Keratinocyte (primary cell): ENCODE measurements at regions not wholly inside any gene's neighbourhood (a gene's known extent, or its start where the extent isn't known, plus 50 kb on each side); places are given as distances from the start of the nearest gene placed in this dataset.

Experiments
- DNase-seq: peaks from one replicate; pipeline ENCODE4 v3.0.0-alpha.2; 2011; ENCODE audit warnings: low read depth, missing footprints, low spot score
- FAIRE-seq: peaks from 2 replicates; lab custom pipeline; 2011; peaks lifted over from hg19 to GRCh38; lab: Jason Lieb, UNC
- H2AFZ ChIP-seq: 2 replicates; pipeline ENCODE4 v1.6.0; 2012; ENCODE audit warnings: low read length, control low read depth, inconsistent platforms; ENCODE audit not compliant: control insufficient read depth
- H3K27ac ChIP-seq: 2 replicates; pipeline ENCODE4 v1.5.1; 2011; ENCODE audit warnings: low read length; ENCODE audit not compliant: control insufficient read depth, insufficient read depth
- H3K27me3 ChIP-seq: 3 replicates; pipeline ENCODE4 v1.6.0; 2011; ENCODE audit warnings: low read length; ENCODE audit not compliant: control insufficient read depth, insufficient read depth; ENCODE audit errors: extremely low read depth
- H3K36me3 ChIP-seq, 2 experiments: 2 replicates in 1 of 2; 3 replicates in 1 of 2; pipeline ENCODE4 v1.5.1; 2011; ENCODE audit warnings: low read length in 2 of 2, mild to moderate bottlenecking in 1 of 2; ENCODE audit not compliant: control insufficient read depth in 2 of 2, insufficient read depth in 2 of 2; ENCODE audit errors: extremely low read depth in 1 of 2
- H3K4me1 ChIP-seq: 3 replicates; pipeline ENCODE4 v1.5.1; 2011; ENCODE audit warnings: low read length; ENCODE audit not compliant: control insufficient read depth, insufficient read depth; ENCODE audit errors: extremely low read depth
- H3K4me2 ChIP-seq: 3 replicates; pipeline ENCODE4 v1.6.0; 2011; ENCODE audit warnings: low read depth, low read length; ENCODE audit not compliant: control insufficient read depth, insufficient read depth; ENCODE audit errors: extremely low read depth
- H3K4me3 ChIP-seq, 3 experiments: fragments of 200-600 bp in 1 of 3; sonication (generic) in 1 of 3; 2 replicates in 2 of 3; 3 replicates in 1 of 3; pipeline ENCODE4 v1.5.1; 2011 to 2016; ENCODE audit warnings: low read length in 3 of 3, mild to moderate bottlenecking in 3 of 3, control low read depth in 2 of 3, inconsistent platforms in 1 of 3, low read depth in 1 of 3, mixed read lengths in 1 of 3, mixed run types in 1 of 3, moderate library complexity in 1 of 3; ENCODE audit not compliant: control insufficient read depth in 2 of 3, insufficient read depth in 2 of 3; ENCODE audit errors: extremely low read depth in 1 of 3
- H3K79me2 ChIP-seq: 2 replicates; pipeline ENCODE4 v1.6.0; 2012; ENCODE audit warnings: low read length; ENCODE audit not compliant: control insufficient read depth, insufficient read depth
- H3K9ac ChIP-seq: 3 replicates; pipeline ENCODE4 v1.6.0; 2011; ENCODE audit warnings: low read length; ENCODE audit not compliant: control insufficient read depth, insufficient read depth; ENCODE audit errors: extremely low read depth
- H3K9me1 ChIP-seq: 3 replicates; pipeline ENCODE4 v1.6.0; 2011; ENCODE audit warnings: low read length; ENCODE audit not compliant: control insufficient read depth, insufficient read depth; ENCODE audit errors: extremely low read depth
- H3K9me3 ChIP-seq: 2 replicates; pipeline ENCODE4 v1.5.1; 2012; ENCODE audit warnings: low read depth, low read length; ENCODE audit not compliant: control insufficient read depth
- H4K20me1 ChIP-seq: 3 replicates; pipeline ENCODE4 v1.6.0; 2011; ENCODE audit warnings: low read length; ENCODE audit not compliant: control insufficient read depth, insufficient read depth; ENCODE audit errors: extremely low read depth
- EZH2 ChIP-seq: IDR thresholded peaks from one replicate; pipeline ENCODE4 v1.6.1; 2012; ENCODE audit warnings: inconsistent platforms, mild to moderate bottlenecking, low read length, moderate library complexity
- dilution Hi-C: fragments of 300-500 bp; cut with MboI; formaldehyde crosslinking; loops from one replicate; pipeline ENCODE4 v1.7.0; 2020; ENCODE audit warnings: low sequenced_read_pairs; ENCODE audit not compliant: extremely low pct_ligation_motif_present
- TF ChIP-seq, protein P1 (sequence below), 3 experiments: IDR thresholded peaks in 1 of 3; conservative IDR thresholded peaks in 1 of 3; optimal IDR thresholded peaks in 1 of 3; 2 replicates in 2 of 3; 3 replicates in 1 of 3; pipeline versions ENCODE3 to v1.5.1; 2011; ENCODE audit warnings: low read length in 3 of 3, mild to moderate bottlenecking in 3 of 3, moderate library complexity in 2 of 3, control low read depth in 1 of 3, inconsistent platforms in 1 of 3; ENCODE audit not compliant: insufficient read depth in 2 of 3; ENCODE audit errors: extremely low read depth in 1 of 3

DNA sequence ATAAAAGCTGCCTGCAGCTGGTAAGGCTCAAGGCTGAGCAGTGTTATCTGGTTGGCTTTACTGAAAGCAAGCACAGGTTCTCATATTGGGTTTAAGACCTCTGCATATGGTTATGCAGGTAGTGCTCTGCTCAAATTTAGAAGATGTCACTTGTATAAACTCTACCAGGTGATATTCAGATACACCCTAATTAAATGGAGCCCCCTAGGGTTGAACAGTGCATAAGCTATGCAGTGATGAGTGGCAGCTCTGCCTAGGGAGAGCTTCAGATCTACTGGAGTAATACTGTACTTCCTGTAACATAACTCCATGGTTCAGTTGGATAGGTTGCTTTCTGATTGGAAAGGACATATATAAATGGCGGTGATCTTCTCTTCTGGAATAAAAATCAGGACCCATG, 222.7 kb downstream of the CYRIA start:
- DNase-seq (no peak), FAIRE-seq (no peak)
- Histone ChIP-seq H4K20me1 (no peaks in the 10 kb centered on the region), H3K79me2 (no peaks in the 10 kb centered on the region), H2AFZ (no peak overlapping the region), H3K4me1 (no peaks in the 10 kb centered on the region), H3K9me3 (no peaks in the 10 kb centered on the region), H3K27ac (no peak overlapping the region), H3K4me2 (no peak overlapping the region), H3K36me3 (no peaks in the 10 kb centered on the region), H3K9ac (no peak overlapping the region), H3K4me3 (no peak overlapping the region), H3K9me1 (no peaks in the 10 kb centered on the region), H3K27me3 (no peaks in the 10 kb centered on the region)
- dilution Hi-C loops: no loop called here
- TF ChIP-seq, protein P1, sequence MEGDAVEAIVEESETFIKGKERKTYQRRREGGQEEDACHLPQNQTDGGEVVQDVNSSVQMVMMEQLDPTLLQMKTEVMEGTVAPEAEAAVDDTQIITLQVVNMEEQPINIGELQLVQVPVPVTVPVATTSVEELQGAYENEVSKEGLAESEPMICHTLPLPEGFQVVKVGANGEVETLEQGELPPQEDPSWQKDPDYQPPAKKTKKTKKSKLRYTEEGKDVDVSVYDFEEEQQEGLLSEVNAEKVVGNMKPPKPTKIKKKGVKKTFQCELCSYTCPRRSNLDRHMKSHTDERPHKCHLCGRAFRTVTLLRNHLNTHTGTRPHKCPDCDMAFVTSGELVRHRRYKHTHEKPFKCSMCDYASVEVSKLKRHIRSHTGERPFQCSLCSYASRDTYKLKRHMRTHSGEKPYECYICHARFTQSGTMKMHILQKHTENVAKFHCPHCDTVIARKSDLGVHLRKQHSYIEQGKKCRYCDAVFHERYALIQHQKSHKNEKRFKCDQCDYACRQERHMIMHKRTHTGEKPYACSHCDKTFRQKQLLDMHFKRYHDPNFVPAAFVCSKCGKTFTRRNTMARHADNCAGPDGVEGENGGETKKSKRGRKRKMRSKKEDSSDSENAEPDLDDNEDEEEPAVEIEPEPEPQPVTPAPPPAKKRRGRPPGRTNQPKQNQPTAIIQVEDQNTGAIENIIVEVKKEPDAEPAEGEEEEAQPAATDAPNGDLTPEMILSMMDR (optimal IDR thresholded peaks at IDR 0.05 in 1 of 3, IDR thresholded peaks at IDR 0.05 in 1 of 3, conservative IDR thresholded peaks at IDR 0.05 in 1 of 3; ENCODE audit: extremely low read depth in 1 of 3, insufficient read depth in 2 of 3, low read length in 3 of 3): no peak
- TF ChIP-seq EZH2: no peak

DNA sequence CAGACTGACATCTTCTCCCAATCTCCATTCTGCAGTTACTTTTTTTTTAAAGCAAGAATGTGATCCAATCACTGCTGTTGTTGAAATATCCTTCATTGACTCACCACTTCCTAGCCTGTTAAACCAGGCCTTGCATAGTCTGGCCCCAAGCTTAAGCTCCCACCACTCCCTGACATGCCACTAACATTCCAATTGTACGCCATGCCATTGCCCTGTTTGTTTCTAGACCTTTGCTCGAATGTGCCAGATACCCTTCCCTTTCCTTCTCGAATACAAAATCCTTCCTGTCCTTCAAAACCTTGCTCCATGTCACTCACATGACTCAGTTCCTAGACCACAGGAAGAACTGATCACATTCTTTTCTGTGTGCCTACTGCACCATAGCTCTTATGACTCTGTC, 224.2 kb downstream of the CYRIA start:
- no peak overlapping the region for H3K27ac ChIP-seq
- H3K36me3 ChIP-seq: no peaks in the 10 kb centered on the region
- no peaks in the 10 kb centered on the region for H3K27me3 ChIP-seq
- no peak for TF ChIP-seq EZH2
- TF ChIP-seq, protein P1 (optimal IDR thresholded peaks at IDR 0.05 in 1 of 3, IDR thresholded peaks at IDR 0.05 in 1 of 3, conservative IDR thresholded peaks at IDR 0.05 in 1 of 3; ENCODE audit: extremely low read depth in 1 of 3, insufficient read depth in 2 of 3, low read length in 3 of 3): no peak
- no peak overlapping the region for H3K4me2 ChIP-seq
- H3K9me3 ChIP-seq: no peaks in the 10 kb centered on the region
- no peaks in the 10 kb centered on the region for H4K20me1 ChIP-seq
- H3K4me1 ChIP-seq: no peaks in the 10 kb centered on the region
- H3K79me2 ChIP-seq: no peaks in the 10 kb centered on the region
- dilution Hi-C loops: no loop called here
- DNase-seq: no peak
- H3K4me3 ChIP-seq: no peak overlapping the region
- no peak for FAIRE-seq
- H2AFZ ChIP-seq: no peak overlapping the region
- no peak overlapping the region for H3K9ac ChIP-seq
- no peaks in the 10 kb centered on the region for H3K9me1 ChIP-seq
